Activated T-cell treated with anti-CD3 and anti-CD28 coated beads for 48 hours (primary cell): ENCODE measurements at regions not wholly inside any gene's neighbourhood (a gene's known extent, or its start where the extent isn't known, plus 50 kb on each side); places are given as distances from the start of the nearest gene placed in this dataset.
"Not testable (repeated sequence)": the region's sequence is repeated elsewhere in the genome, so short reads cannot be mapped to it uniquely, and the experiment has no call there.

Source experiments
- DNase-seq: peaks from one replicate; pipeline ENCODE4 v3.0.0-alpha.2; 2020; ENCODE audit warnings: low read depth

DNA sequence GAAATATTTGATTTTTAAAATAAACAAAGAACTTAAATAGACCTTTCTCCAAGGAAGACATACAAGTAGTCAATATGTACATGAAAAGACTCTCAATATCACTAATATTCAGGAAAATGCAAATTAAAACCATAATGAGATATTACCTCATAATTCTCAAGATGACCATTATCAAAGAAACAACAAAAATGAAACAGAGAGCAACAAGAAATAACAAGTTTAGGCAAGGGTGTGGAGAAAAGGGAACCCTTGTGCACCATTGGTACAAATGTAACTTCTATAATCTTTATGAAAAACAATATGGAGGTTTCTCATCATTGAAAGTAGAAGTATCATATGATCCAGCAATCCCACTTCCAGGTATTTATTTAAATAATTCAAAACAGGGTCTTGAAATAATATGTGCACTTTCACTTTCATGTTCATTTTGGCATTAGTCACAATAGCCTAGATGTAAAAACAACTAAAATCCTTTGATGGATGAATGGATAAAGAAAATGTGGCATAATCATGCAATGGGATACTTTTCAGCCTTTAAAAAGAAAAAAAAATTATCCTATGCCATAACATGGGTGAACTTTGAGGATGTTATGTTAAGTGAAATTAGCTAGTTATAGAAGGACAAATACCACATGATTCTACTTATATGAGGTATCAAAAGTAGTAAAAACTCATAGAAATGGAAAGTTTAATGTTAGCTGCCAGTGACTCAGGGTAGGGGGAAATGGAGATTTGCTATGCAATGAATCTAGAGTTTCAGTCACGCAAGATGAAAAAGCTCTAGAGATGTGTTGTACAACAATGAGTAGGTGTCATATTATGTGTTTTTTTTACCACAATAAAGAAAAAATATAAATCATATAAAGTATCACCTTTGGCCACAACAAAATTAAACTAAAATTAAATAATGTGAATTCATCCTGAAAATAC, 114.5 kb upstream of the LYPLAL1 start:
- no peak for DNase-seq

DNA sequence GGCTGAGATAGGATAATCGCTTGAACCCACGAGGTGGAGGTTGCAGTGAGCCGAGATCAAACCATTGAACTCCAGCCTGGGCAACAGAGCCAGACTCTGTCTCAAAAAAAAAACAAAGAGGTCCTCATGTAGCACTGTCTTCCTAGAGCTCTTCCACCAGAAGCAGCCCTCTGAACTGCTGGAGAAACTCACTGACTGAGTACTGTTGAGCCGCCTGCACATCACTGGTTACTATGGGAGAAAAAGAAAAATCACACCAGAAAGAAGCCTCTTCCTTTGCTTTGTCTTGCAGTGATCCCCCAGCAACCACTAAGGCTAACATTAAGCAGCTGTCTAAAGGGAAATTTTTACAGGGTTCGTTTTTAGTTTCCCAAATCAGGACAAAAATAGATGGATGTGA, 112.9 kb upstream of the LYPLAL1 start:
- DNase-seq, result no peak

DNA sequence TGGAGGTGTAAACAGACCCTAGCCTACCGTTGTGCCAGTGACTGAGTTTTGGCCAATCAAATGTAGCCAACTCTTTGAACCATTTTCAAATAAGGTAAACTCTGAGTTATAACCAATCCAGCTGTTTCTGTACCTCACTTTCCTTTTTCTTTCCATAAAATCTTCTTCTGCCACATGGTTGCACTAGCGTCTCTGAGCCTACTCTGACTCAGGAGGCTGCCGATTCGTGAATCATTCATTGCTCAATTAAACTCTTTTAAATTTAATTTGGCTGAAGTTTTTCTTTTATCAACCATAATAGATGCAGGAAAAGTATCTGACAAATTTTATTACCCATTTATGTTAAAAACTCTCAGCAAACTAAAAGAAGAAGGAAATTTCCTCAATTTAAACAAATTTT, 111.5 kb upstream of the LYPLAL1 start:
- DNase-seq, result no peak

DNA sequence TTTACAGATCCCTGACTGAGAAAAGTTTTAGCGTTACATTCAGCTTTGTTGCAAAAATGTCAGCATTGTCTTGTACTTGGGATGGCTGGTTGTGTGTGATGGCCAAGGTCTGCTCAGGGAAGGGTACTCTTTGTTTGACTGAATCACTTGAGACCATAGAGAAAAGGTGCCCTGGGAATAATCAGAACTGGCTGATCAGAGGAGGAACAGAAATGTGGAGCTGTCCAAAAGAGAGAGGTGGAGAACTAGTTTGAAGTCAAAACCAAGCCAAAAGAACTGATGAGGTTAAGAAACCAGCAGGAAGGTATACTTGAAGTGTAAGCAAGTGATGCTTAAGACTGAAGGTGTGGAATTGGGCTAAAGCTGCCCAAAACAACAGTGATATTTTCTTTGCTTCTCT, 107.6 kb upstream of the LYPLAL1 start:
- DNase-seq, result no peak

DNA sequence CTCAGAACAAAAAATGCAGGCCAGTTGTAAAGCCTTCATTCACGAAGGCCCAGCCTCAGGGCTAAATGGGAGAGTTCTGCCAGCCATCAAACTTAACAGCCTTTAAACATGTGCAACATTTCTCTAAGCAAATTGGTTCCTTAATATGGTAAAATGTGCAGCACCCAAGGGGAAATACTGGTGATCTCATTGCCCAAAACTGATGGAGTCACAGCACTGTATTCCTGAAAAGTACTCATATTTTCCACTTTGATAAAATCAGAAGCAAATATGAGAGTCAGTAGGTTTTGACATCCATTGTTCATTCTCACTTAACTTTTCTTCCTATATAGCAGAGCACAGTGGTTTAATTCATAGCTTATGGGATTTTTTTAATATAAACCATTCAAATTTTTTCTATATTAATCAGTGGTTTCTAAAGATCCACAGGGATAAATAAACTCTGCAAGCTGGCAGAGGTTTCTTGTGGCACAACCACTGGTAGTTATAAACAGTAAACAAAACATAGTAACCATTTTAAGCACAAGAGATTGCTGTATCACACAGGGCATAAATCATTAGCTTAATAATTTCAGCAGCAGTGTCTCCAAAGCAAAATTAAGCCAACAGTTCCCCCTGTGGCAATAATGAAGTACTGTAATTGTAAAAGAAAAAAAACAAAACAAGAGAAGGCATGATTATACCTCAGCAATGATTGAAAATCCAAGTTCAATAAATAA, 106.9 kb upstream of the LYPLAL1 start:
- no peak for DNase-seq

DNA sequence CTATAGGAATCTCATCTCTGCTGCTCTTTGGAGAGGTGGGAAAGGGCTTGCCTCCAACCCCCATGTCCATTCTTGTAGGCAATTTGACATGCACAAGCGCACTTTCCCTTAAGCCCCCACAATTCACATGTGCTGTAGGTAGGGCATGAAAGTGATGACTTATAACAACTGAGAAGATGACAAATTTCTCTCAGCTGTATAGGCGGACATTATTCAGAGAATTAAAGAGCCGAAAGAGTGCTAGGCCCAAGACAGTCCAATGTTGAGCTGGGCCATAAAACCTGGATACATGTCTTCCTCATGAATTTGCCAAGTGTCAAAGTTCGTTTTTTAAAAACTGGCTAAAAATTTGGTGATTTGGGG, 106.3 kb upstream of the LYPLAL1 start:
- no peak for DNase-seq

DNA sequence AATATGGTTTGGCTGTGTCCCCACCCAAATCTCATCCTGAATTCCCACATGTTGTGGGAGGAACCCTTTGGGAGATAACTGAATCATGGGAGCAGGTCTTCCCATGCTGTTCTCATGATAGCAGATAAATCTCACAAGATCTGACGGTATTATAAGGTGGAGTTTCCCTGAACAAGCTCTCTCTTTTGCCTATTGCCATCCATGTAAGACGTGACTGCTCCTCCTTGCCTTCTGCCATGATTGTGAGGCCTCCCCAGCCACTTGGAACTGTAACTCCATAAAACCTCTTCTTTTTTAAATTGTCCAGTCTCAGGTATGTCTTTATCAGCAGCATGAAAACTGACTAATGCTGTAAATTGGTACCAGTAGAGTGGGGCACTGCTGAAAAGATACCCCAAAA, 103.3 kb upstream of the LYPLAL1 start:
- not testable (repeated sequence) for DNase-seq

DNA sequence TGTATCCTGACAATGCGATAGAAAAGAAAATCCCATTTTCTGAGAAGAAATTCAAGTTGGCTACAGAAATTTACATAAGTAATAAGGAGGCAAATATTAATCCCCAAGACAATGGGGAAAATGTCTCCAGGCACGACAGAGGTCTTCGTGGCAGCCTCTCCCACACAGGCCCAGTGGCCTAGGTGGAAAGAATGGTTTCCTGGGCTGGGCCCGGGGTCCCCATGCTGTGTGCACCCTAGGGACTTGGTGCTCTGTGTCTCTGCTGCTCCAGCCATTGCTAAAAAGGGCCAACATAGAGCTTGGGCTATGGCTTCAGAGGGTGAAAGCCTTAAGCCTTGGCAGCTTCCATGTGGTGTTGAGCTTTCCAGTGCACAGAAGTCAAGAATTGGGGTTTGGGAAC, 102.5 kb upstream of the LYPLAL1 start:
- no peak for DNase-seq

DNA sequence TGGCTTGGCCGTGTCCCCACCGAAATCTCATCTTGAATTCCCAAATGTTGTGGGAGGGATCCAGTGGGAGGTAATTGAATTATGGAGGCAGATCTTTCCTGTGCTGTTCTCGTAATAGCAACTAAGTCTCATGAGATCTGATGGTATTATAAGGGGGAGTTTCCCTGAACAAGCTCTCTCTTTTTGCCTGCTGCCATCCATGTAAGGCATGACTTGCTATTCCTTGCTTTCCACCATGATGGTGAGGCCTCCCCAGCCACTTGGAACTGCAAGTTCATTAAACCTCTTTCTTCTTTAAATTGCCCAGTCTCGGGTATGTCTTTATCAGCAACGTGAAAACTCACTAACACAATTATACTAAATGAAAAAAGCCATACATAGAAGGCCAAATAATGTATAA, 101.3 kb upstream of the LYPLAL1 start:
- DNase-seq, result no peak

DNA sequence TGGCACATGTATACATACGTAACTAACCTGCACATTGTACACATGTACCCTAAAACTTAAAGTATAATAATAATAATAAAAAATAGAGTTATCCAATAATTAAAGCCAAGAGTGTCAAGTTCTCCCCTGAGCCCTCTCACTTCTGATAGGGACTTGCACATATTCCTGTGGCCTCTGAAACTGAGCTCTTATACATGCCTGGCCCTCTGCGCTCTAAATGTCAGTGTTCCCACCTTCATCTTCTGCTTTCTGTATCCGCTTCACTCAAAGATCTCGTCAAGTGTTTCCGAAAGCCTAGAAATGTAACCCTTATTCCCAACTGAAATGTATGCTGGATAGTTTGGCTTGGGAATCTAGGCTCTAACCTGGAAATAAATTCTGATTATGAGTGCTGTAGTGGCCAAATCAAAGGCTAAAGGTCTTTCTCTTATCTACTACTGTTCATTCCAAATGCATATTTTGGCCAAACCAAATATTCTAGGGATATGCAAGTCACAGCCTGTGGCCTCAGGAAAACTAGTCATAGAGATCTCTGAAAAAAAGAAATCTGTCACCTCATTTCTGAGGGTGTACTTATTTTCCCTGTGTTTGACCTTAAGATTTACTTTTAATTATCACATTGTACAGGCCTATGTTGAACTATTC, 99.5 kb upstream of the LYPLAL1 start:
- no peak for DNase-seq

DNA sequence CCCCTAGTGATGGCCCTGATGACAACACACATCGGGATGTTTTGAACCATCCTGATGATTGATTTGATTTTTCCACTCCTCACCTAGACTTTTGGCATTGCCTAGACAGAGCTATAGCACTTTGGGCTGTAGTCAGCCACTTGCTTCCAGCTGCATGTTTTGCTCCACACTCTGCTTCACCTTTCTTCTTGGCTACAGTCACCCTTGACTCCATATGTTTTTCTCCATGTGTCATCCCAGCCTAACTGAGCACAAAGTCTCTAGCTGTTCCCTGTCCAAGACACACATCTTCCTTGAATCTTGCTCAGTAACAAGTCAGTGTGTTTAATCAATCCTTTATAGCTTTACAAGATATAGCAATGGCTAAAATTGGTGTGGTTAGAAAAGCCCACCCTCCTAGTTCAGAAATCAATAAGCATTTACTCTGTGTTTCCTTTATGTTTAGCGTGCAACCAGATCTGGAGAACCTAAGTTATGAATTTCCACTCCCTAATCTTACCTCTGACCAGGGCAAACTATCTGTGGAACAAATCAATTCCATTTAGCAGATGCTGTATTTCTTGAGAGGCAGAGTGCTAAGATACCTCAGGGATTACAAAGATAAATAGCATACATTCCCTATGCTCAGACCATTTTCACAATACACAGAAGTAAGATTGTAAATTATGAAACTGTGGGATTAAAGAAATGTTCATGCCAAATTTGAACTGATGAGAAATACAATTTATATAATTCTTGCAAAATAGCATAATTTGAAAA, 98.4 kb upstream of the LYPLAL1 start:
- DNase-seq, result no peak

DNA sequence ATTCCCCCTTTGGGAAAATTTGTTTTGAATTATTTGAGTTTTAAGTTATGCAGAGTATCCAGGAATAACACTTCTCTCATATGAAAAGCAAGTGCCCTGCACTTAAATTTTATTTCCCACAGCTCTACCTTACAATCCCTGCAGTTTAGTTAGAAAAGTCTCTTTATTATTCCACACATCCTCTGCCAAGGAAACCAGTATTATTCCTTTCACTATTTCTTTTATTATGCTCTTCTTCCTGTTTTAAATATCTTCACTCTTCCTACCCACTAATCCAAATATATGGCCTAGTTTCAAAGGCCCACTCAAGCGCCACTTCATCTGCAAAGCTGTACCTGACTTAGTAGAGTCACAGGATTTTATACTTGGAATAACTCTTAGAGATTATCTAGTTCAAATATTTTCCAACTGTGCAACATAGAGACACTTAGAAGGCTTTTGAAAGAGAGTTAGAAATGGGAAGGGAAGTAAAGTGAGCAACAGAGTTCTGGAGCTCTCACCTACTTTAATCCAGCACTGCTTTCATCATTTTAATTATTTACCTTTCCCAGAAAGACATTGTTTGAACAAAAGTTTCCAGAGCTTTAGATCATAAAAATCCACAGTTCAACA, 97.2 kb upstream of the LYPLAL1 start:
- DNase-seq, result no peak

DNA sequence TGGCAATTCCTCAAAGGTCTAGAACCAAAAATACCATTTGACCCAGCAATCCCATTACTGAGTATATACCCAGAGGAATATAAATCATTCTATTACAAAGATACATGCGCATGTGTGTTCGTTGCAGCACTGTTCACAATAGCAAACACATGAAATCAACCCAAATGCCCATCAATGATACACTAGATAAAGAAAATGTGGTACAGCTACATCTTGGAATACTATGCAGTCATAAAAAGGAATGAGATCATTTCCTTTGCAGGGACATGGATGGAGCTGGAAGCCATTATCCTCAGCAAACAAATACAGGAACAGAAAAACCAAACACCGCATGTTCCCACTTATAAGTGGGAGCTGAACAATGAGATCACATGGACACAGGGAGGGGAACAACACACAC, 95.9 kb upstream of the LYPLAL1 start:
- not testable (repeated sequence) for DNase-seq

DNA sequence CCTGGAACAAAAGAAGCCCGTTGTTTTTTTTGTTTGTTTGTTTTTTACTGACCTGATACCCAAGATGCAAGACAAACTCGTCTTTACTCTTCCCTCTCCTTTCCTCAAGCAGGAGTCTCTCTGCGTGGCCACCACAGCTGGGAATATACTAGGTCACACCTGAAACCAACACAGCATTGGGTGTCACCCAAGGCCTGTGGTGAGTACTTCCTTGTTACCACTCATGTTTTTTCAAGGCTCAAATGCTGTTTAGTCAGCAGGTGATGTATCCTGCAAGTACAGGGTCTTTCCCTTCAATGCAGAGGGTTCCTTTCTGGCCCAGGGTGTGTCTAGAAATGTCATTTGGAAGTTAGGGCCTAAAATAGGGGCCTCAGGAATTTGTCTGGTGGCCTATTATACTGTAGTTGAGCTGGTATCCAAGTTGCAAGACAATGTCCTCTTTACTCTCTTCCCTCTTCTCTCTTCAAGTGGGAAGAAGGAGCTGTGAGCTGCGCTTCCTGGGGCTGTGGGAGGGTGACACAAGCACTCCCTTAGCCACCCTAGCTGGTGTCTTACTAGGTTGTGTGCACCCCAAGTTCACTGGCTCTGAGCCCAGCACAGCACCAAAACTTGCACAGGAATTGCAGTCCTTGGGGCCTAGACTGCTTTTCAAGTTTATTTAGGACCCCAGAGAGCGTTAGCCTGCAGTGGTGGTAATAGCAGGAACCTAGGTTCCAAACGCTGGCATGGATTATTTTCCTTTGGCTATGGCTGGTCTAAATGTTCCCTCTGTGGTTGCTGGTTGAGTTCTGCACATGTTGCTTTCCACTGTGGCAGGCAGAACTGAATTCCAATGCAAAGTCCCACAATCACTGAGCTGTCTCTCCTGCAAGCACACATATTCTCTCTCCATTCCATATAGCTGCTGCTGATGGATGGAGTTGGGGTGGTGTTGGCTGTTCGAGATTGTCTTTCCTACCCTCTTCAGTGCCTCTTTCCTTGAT, 91.4 kb upstream of the LYPLAL1 start:
- no peak for DNase-seq

DNA sequence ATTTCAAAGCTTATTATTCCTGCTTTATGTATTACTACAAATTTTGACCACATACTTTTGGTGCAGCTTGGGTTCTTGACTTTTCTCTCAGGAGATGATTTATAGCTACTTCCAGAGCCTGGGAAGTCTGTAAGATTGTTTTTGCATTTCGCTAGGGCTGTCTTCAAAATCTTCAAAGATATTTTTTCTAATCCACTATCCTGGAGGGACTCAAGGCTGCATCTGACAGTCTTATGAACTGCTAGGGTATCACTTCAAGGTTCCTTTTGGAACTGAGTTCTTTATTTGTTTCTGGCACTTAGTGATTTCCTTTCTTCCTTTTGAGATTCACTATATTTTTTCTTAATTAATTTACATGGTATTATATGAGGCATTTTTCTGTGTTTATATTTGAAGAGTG, 90.0 kb upstream of the LYPLAL1 start:
- no peak for DNase-seq

DNA sequence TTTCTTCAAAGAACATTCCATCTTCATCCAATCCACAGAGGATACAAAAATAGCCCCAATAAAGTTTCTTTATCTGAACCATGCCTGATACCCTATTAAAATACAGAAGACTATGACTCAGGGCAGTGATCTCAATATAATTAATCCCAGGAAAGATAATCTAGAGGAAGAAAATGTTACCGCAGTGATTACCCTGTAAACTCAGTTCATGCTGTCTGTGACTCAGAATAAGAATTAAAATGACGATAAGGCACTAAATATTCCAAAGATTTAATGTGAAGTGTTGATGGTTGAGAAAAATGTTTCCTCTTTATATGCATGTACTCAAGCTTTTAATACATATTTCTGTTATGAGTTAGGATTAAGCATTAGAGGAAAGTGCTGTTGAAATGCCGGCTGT, 88.6 kb upstream of the LYPLAL1 start:
- DNase-seq, result no peak

DNA sequence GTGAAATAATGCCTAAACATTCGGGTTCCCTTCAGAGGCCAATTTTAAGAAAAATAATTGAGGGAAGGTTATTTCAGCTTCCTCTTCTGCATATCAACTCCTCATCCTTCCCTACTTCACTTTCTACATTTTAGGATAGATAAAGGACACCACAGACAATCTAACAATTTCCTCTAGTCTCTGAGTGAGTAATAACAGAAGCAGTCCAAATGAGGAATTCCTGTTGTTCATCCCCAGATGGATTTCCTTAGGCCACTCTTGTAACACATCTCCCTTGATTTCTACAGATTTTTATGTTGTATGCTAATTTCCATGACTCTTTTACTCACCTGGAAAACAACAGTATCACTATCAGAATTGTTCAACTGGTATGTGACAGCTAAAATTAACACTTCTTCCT, 87.7 kb upstream of the LYPLAL1 start:
- DNase-seq, result no peak

DNA sequence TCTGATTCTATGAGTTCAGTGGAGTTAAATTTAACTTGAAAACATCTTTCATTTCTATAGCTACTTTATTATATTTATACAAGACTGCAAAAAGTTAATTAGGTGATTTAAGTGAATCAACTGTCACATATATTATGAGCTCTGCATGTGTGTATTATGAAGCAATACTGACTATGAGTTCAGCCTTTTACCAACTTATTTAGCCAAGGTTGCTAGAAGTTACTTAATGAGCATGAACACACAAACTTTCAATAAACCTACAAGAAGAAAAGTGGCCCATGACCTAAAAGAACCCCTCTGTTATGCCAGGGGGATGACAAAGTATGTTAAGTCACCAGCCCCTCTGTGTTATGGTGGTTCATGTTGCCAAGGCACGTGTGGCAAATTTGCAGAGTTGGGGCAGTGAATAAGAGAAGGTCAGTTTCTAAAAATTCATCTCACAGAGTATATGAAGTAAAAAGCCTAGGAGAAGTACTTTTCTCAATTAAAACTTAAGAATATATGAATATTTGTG, 86.7 kb upstream of the LYPLAL1 start:
- DNase-seq, result no peak

DNA sequence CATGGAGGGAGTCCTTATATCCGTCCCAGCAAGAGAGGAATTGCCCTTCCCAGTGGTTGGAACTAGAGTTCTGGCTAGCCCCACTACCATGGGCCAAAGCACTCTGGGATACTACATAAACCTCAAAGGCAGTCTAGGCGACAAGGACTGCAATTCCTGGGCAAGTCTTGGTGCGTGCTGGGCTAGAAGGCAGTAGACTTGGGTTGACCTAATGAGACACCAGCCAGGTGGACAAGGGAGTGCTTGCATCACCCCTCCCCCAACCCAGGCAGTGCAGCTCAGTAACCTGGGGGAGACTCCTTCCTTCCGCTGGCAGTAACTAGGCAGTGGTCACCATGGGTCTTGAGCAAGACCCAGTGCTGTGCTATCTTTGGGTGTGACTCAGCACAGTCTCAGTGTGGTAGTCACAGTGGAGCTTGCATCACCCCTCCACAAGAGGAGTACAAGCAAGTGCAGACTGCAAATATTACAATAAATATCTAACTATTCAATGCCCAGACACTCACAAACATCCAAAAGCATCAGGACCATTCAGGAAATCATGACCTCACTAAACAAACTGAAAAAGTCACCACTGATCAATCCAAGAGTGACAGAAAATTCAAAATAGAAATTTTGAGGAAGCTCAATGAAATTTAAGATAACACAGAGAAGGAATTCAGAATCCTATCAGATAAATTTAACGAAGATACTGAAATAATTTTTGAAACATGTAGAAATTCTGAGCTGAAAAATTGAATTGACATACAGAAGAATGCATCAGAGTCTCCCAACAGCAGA, 84.7 kb upstream of the LYPLAL1 start:
- no peak for DNase-seq

DNA sequence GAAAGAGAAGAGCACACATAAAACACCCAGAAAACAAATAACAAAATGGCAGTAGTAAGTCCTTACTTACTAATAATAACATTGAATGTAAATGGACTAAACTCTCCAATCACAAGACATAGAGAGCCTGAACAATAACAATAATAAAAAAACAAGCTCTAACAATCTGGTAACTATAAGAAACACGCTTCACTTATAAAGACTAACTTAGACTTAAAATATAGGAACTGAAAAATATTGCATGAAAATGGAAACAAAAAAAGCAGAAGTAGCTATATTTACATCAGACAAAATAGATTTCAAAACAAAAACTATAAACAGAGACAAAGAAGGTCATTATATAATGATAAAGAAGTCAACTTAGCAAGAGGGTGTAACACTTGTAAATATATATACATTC, 83.1 kb upstream of the LYPLAL1 start:
- no peak for DNase-seq
